ENCODE measurements at regions not wholly inside any gene's neighbourhood (a gene's known extent, or its start where the extent isn't known, plus 50 kb on each side); places are given as distances from the start of the nearest gene placed in this dataset.
"Not testable (repeated sequence)": the region's sequence is repeated elsewhere in the genome, so short reads cannot be mapped to it uniquely, and the experiment has no call there.

DNA sequence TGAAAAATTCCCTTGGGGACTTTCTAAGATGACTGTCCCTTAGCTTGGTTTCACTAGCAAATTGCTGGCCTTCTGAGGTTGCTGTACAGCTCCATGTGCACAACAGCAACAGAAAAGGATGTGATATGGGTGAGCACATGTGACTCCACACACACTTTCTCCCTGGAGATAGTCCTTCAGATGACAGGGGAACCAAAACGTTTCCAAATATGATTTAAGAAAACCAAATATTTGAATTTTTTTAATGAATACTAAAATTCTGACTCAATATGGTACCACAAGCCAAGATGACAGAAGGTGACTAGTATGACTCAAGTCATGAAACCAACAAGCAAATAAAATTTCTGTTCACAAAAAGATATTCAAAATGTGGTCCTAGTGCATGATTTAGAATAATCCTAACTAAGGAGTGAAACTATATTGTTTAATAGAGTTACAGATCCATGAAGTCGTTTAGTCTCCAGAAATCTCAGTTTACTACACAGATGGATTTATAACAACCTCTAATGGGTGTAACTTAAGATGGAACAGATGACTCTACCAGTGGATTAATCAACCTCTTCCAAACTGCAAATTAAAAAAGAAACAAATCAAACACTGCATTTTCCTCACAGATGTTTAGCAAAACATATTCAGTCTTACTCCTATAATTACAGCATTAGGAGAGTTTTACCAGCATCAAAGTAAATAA lies 144.8 kb upstream of the PIK3R1 start:
- H3K27me3 ChIP-seq (ENCODE audit: control insufficient read depth in 2 of 2, insufficient read depth in 2 of 2, low read length in 2 of 2) = no peaks in the 10 kb centered on the region
- peaks cover 0 to 3% (median 0%) of the 10 kb centered on the region in 5 donors for H3K36me3 Mint-ChIP-seq
- no peak overlapping the region for H3K27ac Mint-ChIP-seq
- no peaks in the 10 kb centered on the region for H3K4me1 ChIP-seq (ENCODE audit: control insufficient read depth in 2 of 2, insufficient read depth in 2 of 2, low read length in 2 of 2)
- H3K36me3 ChIP-seq (ENCODE audit: control insufficient read depth in 2 of 3, insufficient read depth in 3 of 3, low read length in 3 of 3) = no peaks in the 10 kb centered on the region
- POLR2A ChIA-PET = no interaction called here
- no peak overlapping the region for H3K27ac ChIP-seq (ENCODE audit: low read depth, low read length)
- no peaks in the 10 kb centered on the region for H3K9me3 ChIP-seq (ENCODE audit: control insufficient read depth in 2 of 3, low read length in 3 of 3)
- H3K4me3 Mint-ChIP-seq = no peak overlapping the region
- peaks cover 0 to 12% (median 4%) of the 10 kb centered on the region in 11 donors for H3K9me3 Mint-ChIP-seq
- CTCF ChIA-PET = no interaction called here
- no peak for DNase-seq
- H3K27me3 Mint-ChIP-seq = no peaks in the 10 kb centered on the region
- no peak overlapping the region for H3K4me3 ChIP-seq (ENCODE audit: low read length)
- H3K4me1 Mint-ChIP-seq = no peaks in the 10 kb centered on the region
- ATAC-seq = no peak
- intact Hi-C loops (cut with micrococcal nuclease) = no loop called here

DNA sequence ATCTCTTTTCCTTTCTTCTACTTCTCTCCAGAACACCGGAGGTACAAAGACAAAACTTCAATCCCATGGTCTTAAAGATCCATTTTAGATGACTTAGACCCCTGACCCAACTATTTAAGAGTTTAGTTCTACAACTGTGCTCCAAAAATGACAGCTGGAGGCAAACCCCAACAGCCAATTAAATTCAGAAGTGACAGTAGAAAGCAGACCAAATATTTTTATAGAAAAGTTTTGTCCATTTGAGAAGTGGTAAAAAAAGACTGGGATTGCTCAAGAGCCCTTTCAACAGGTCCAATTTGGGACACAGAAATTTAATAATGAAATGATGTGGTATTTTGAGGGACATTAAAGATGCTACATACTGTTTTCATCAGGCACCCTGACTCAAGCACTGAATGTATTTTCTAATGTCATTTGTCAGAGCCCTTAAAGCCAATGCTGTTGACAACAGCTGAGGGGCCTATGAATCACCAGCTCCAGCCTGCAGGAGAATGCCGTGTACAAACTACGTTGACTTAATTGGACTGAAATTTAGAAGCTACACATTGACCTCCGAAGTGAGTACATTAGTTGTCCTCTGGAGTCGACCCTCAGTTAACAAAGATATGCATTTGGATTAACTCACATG lies 147.5 kb upstream of the PIK3R1 start:
- H3K4me1 Mint-ChIP-seq = no peaks in the 10 kb centered on the region
- DNase-seq (no peak), ATAC-seq (no peak)
- no peaks in the 10 kb centered on the region for H3K4me1 ChIP-seq (ENCODE audit: control insufficient read depth in 2 of 2, insufficient read depth in 2 of 2, low read length in 2 of 2)
- no peak overlapping the region for H3K27ac ChIP-seq (ENCODE audit: low read depth, low read length)
- CTCF ChIA-PET = no interaction called here
- H3K9me3 Mint-ChIP-seq = peaks cover 0 to 25% (median 8%) of the 10 kb centered on the region in 11 donors
- peaks cover 0 to 6% (median 0%) of the 10 kb centered on the region in 5 donors for H3K36me3 Mint-ChIP-seq
- POLR2A ChIA-PET = interaction anchor here (0.6 kb wide), 1 partner anchor 717 kb away, joined by 3 read pairs; no protein-coding TSS in a partner anchor
- H3K9me3 ChIP-seq (ENCODE audit: control insufficient read depth in 2 of 3, low read length in 3 of 3) = no peaks in the 10 kb centered on the region
- no peak overlapping the region for H3K4me3 Mint-ChIP-seq
- H3K4me3 ChIP-seq (ENCODE audit: low read length) = no peak overlapping the region
- H3K27me3 ChIP-seq (ENCODE audit: control insufficient read depth in 2 of 2, insufficient read depth in 2 of 2, low read length in 2 of 2) = no peaks in the 10 kb centered on the region
- no peak overlapping the region for H3K27ac Mint-ChIP-seq
- no peaks in the 10 kb centered on the region for H3K27me3 Mint-ChIP-seq
- intact Hi-C loops (cut with micrococcal nuclease) = no loop called here
- no peaks in the 10 kb centered on the region for H3K36me3 ChIP-seq (ENCODE audit: control insufficient read depth in 2 of 3, insufficient read depth in 3 of 3, low read length in 3 of 3)

DNA sequence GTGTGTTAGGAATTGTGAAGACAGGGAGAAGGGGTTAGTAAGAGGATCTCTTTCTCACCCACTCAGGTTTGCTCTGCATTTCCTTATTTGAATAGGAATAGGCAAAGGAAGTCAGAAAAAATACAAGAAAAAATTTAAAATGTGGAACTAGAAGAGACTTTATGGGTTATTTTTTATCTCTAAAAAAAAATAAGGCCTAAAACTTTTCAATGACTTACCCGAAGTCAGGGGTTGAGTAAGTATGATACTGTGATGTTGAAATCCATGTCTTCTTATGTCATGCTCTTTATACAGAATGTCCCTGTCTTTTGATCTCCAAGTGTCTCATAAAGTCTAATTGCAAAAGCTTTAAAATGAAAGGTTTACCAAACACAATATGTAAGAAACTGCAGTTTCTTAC lies 148.3 kb upstream of the PIK3R1 start:
- ChIA-PET CTCF (no interaction called here), POLR2A (no interaction called here)
- intact Hi-C loops (cut with micrococcal nuclease) = no loop called here
- peaks cover 0 to 6% (median 0%) of the 10 kb centered on the region in 5 donors for H3K36me3 Mint-ChIP-seq
- H3K27me3 ChIP-seq (ENCODE audit: control insufficient read depth in 2 of 2, insufficient read depth in 2 of 2, low read length in 2 of 2) = no peaks in the 10 kb centered on the region
- H3K4me3 Mint-ChIP-seq = no peak overlapping the region
- H3K27me3 Mint-ChIP-seq = peaks cover 0 to 5% (median 0%) of the 10 kb centered on the region in 5 donors
- H3K36me3 ChIP-seq (ENCODE audit: control insufficient read depth in 2 of 3, insufficient read depth in 3 of 3, low read length in 3 of 3) = no peaks in the 10 kb centered on the region
- peaks cover 3 to 32% (median 13%) of the 10 kb centered on the region in 11 donors for H3K9me3 Mint-ChIP-seq
- no peak for DNase-seq
- no peak for ATAC-seq
- H3K4me3 ChIP-seq (ENCODE audit: low read length) = no peak overlapping the region
- no peak overlapping the region for H3K27ac Mint-ChIP-seq
- no peaks in the 10 kb centered on the region for H3K4me1 Mint-ChIP-seq
- H3K4me1 ChIP-seq (ENCODE audit: control insufficient read depth in 2 of 2, insufficient read depth in 2 of 2, low read length in 2 of 2) = no peaks in the 10 kb centered on the region
- no peak overlapping the region for H3K27ac ChIP-seq (ENCODE audit: low read depth, low read length)
- no peaks in the 10 kb centered on the region for H3K9me3 ChIP-seq (ENCODE audit: control insufficient read depth in 2 of 3, low read length in 3 of 3)

GRCh38 chr5:68066277-68066955 lies 149.1 kb upstream of the PIK3R1 start:
- H3K36me3 Mint-ChIP-seq = peaks cover 0 to 6% (median 0%) of the 10 kb centered on the region in 5 donors
- H3K36me3 ChIP-seq (ENCODE audit: control insufficient read depth in 2 of 3, insufficient read depth in 3 of 3, low read length in 3 of 3) = no peaks in the 10 kb centered on the region
- ChIA-PET CTCF (no interaction called here), POLR2A (interaction anchor here (0.6 kb wide), 1 partner anchor 68 kb away, joined by 3 read pairs; no protein-coding TSS in a partner anchor)
- H3K4me1 ChIP-seq (ENCODE audit: control insufficient read depth in 2 of 2, insufficient read depth in 2 of 2, low read length in 2 of 2) = no peaks in the 10 kb centered on the region
- peaks cover 3 to 41% (median 14%) of the 10 kb centered on the region in 11 donors for H3K9me3 Mint-ChIP-seq
- H3K27me3 Mint-ChIP-seq = peaks cover 0 to 6% (median 4%) of the 10 kb centered on the region in 5 donors
- no peak overlapping the region for H3K4me3 ChIP-seq (ENCODE audit: low read length)
- no peak for DNase-seq
- no peaks in the 10 kb centered on the region for H3K9me3 ChIP-seq (ENCODE audit: control insufficient read depth in 2 of 3, low read length in 3 of 3)
- intact Hi-C loops (cut with micrococcal nuclease) = no loop called here
- H3K4me1 Mint-ChIP-seq = no peaks in the 10 kb centered on the region
- H3K27ac Mint-ChIP-seq = no peak overlapping the region
- no peak overlapping the region for H3K27ac ChIP-seq (ENCODE audit: low read depth, low read length)
- H3K4me3 Mint-ChIP-seq = no peak overlapping the region
- H3K27me3 ChIP-seq (ENCODE audit: control insufficient read depth in 2 of 2, insufficient read depth in 2 of 2, low read length in 2 of 2) = no peaks in the 10 kb centered on the region
- ATAC-seq = no peak

GRCh38 chr5:68065321-68065720 lies 150.2 kb upstream of the PIK3R1 start:
- DNase-seq; H3K4me1 ChIP-seq (ENCODE audit: control insufficient read depth in 2 of 2, insufficient read depth in 2 of 2, low read length in 2 of 2); H3K4me1 Mint-ChIP-seq; H3K4me3 Mint-ChIP-seq; H3K27me3 ChIP-seq (ENCODE audit: control insufficient read depth in 2 of 2, insufficient read depth in 2 of 2, low read length in 2 of 2); POLR2A ChIA-PET; intact Hi-C loops (cut with micrococcal nuclease); CTCF ChIA-PET; ATAC-seq; H3K27ac Mint-ChIP-seq; H3K4me3 ChIP-seq (ENCODE audit: low read length); H3K36me3 ChIP-seq (ENCODE audit: control insufficient read depth in 2 of 3, insufficient read depth in 3 of 3, low read length in 3 of 3); H3K27ac ChIP-seq (ENCODE audit: low read depth, low read length); H3K9me3 ChIP-seq (ENCODE audit: control insufficient read depth in 2 of 3, low read length in 3 of 3): not testable (repeated sequence)
- Mint-ChIP-seq H3K27me3 (peaks cover 0 to 13% (median 9%) of the 10 kb centered on the region in 5 donors), H3K9me3 (peaks cover 3 to 46% (median 15%) of the 10 kb centered on the region in 11 donors), H3K36me3 (peaks cover 0 to 11% (median 2%) of the 10 kb centered on the region in 5 donors)

GRCh38 chr5:68060382-68060781 lies 155.2 kb upstream of the PIK3R1 start:
- Mint-ChIP-seq H3K9me3 (peaks cover 0 to 30% (median 13%) of the 10 kb centered on the region in 11 donors), H3K4me1 (no peaks in the 10 kb centered on the region), H3K36me3 (peaks cover 0 to 8% (median 3%) of the 10 kb centered on the region in 5 donors), H3K4me3 (no peak overlapping the region), H3K27ac (no peak overlapping the region), H3K27me3 (peaks cover 0 to 17% (median 15%) of the 10 kb centered on the region in 5 donors)
- Histone ChIP-seq H3K4me1 (ENCODE audit: control insufficient read depth in 2 of 2, insufficient read depth in 2 of 2, low read length in 2 of 2) (no peaks in the 10 kb centered on the region), H3K36me3 (ENCODE audit: control insufficient read depth in 2 of 3, insufficient read depth in 3 of 3, low read length in 3 of 3) (no peaks in the 10 kb centered on the region), H3K27ac (ENCODE audit: low read depth, low read length) (no peak overlapping the region), H3K9me3 (ENCODE audit: control insufficient read depth in 2 of 3, low read length in 3 of 3) (no peaks in the 10 kb centered on the region), H3K4me3 (ENCODE audit: low read length) (no peak overlapping the region), H3K27me3 (ENCODE audit: control insufficient read depth in 2 of 2, insufficient read depth in 2 of 2, low read length in 2 of 2) (no peaks in the 10 kb centered on the region)
- DNase-seq (no peak), ATAC-seq (no peak)
- CTCF ChIA-PET = no interaction called here
- intact Hi-C loops (cut with micrococcal nuclease) = no loop called here
- POLR2A ChIA-PET = no interaction called here
